Left renal pelvis (tissue), 4 donors: ENCODE measurements at regions not wholly inside any gene's neighbourhood (a gene's known extent, or its start where the extent isn't known, plus 50 kb on each side); places are given as distances from the start of the nearest gene placed in this dataset.
A peak's percentile ranks its signal among the peaks of the same experiment; 100 is the strongest.
"Not testable (repeated sequence)": the region's sequence is repeated elsewhere in the genome, so short reads cannot be mapped to it uniquely, and the experiment has no call there.

Source experiments
- DNase-seq, 4 donors: peaks; one replicate each; pipeline ENCODE4 v3.0.0-alpha.2; 2013; ENCODE audit warnings: low read depth in 4 of 4, low spot score in 3 of 4

DNA sequence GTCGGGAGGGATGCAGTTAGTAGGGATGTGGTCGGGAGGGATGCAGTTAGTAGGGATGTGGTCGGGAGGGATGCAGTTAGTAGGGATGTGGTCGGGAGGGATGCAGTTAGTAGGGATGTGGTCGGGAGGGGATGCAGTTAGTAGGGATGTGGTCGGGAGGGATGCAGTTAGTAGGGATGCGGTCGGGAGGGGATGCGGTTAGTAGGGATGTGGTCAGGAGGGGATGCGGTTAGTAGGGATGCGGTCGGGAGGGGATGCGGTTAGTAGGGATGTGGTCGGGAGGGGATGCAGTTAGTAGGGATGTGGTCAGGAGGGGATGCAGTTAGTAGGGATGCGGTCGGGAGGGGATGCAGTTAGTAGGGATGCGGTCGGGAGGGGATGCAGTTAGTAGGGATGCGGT is 96.2 kb downstream of the BDH1 start:
- DNase-seq, result not testable (repeated sequence)

DNA sequence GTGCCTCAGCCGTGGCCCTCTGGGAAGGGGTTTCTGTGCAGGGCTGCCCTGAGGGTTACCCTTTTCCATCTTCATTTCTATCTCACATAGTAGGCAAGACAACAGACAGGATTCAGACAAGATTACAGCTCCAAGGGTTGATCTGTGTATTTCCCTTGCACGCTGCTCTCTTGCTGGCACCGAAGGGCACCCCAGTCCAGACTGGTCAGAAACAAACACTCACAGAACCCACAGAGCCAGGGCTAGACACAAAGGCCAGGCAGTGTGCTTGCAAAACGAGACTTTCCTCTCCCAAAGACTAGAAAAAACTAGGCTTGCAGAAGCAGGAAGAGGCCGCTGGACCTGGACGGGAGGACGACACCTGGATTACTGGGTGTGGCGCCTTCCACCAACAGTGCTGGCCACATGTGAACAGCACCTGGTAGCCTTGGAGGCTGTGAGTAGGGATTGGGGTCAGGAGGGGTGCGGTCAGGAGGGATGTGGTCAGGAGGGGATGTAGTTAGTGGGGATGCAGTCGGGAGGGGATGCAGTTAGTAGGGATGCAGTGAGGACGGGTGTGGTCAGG is 96.8 kb downstream of the BDH1 start:
- DNase-seq, result no peak

- DNase-seq, result no peak
Observed at GRCh38 chr3:197458179-197458707, 97.5 kb downstream of the BDH1 start.

- DNase-seq, result peak; percentile 64 to 70 (median 64)
Observed at GRCh38 chr3:197456261-197457091, 99.3 kb downstream of the BDH1 start.

DNA sequence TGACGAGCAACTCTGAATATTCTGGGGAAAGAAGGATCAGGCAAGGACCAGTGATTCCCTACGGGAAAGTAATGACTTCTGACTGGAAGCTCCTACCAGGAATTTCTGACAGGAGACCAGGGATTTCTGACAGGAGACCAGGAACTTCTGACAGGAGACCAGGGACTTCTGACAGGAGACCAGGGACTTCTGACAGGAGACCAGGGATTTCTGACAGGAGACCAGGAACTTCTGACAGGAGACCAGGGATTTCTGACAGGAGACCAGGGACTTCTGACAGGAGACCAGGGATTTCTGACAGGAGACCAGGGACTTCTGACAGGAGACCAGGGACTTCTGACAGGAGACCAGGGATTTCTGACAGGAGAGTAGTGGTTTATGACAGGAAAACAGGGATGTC is 100.9 kb downstream of the BDH1 start:
- DNase-seq, result not testable (repeated sequence)

GRCh38 chr3:197454014-197454413 is 101.8 kb downstream of the BDH1 start:
- DNase-seq, result no peak

DNA sequence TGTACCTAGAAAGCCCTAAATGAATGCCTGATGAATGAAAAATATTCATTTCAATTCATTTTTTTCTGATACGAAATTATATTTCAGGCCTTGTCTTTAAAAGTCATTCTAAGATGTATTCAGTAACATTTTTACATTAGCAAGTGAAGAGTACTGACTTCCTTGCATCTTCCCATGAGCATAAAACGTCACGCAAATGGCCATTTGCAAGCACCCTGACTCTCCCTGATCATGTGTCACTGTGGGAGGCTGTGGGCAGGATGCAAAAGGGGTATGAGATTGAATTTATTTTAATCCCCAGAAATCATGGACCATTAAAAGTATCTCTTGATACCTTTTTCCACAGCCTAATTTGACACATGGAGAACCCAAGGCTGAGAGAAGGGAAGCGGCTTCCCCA is 105.0 kb downstream of the BDH1 start:
- no peak for DNase-seq

DNA sequence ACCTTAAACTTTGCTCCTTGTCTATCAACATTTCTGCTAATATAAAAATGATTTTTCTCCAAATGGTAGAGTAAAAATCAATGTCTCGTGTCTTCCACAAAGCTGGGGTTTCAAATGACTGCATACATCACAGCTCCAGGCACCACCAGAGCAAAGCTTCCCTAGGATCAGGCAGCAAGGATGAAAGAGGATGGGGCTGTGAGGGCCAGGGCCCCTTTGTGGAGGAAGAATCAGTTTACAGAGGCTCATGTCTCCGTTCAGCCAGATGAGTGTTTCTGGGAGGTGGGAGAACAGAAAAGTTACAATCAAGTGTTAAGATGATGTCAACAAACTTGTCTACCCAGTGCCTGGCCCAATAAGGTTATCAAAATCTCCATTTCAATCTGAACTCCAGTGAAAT is 105.5 kb downstream of the BDH1 start:
- DNase-seq, result no peak

DNA sequence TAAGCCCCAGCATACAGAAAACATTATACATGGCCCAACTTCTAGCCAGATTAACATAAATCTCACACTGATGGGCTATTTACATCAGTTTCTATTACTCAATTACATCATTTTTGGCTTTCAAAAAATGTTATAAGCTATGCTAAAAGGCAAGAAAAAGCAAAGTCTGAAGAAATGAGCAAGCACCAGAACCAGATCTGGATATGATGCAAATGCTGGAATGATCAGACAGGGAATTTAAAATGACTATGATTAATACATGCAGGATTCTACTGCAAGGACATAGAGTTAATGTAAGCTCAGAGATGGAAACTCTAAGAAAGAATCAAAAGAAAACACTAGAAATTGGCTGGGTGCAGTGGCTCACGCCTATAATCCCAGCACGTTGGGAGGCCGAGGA is 106.6 kb downstream of the BDH1 start:
- DNase-seq, result not testable (repeated sequence)

DNA sequence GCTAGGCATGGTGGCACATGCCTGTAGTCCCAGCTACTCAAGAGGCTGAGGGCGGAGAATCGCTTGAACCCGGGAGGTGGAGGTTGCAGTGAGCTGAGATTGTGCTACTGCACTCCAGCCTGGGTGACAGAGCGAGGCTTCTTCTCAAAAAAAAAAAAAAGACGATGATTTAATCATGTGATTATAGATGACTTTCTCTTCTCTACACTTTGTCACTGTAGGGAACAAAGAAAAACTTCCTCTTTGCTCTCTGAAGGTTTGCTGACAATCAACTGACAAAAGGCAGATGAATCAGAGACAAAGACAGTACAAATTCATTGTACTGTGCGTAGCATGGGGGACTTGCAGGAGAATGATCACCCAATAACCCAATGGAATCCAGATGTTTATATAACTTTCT is 108.0 kb downstream of the BDH1 start:
- DNase-seq, result not testable (repeated sequence)

GRCh38 chr3:197447057-197447456 is 108.7 kb downstream of the BDH1 start:
- no peak for DNase-seq

- no peak for DNase-seq
Observed at GRCh38 chr3:197446700-197447056, 109.1 kb downstream of the BDH1 start.

- DNase-seq, result no peak
Observed at GRCh38 chr3:197445896-197446699, 109.7 kb downstream of the BDH1 start.

- DNase-seq, result no peak
Observed at GRCh38 chr3:197444793-197445379, 110.9 kb downstream of the BDH1 start.

DNA sequence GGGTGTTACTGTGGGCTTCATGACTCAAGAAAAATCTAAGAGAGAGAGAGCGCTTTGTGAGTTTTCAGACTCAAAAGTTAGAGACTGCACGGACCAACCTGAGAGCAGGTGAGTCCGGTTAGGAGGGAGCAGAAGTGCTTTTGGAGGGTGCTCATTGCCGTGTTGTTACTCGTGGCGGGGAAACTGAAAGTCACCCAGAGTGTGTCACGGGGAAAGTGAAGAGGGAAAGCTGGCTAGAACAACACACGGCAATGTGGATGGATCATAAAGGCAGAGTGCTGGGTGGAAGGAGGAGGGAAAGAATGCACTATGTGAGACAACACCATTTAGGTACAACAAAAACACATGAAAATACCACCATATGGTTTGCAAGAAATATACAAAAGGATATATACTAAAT is 112.3 kb downstream of the BDH1 start:
- DNase-seq, result no peak

GRCh38 chr3:197440717-197441303 is 115.0 kb downstream of the BDH1 start:
- no peak for DNase-seq

GRCh38 chr3:197438906-197439305 is 116.9 kb downstream of the BDH1 start:
- no peak for DNase-seq

- no peak for DNase-seq
Observed at GRCh38 chr3:197435426-197435825, 120.3 kb downstream of the BDH1 start.

GRCh38 chr3:197434830-197435229 is 120.9 kb downstream of the BDH1 start:
- DNase-seq, result no peak

GRCh38 chr3:197432384-197433127 is 123.2 kb downstream of the BDH1 start:
- no peak for DNase-seq
